D721Med (cell line): ENCODE measurements at regions not wholly inside any gene's neighbourhood (a gene's known extent, or its start where the extent isn't known, plus 50 kb on each side); places are given as distances from the start of the nearest gene placed in this dataset.
"Not testable (repeated sequence)": the region's sequence is repeated elsewhere in the genome, so short reads cannot be mapped to it uniquely, and the experiment has no call there.

ENCODE experiments used
- DNase-seq: peaks from one replicate; pipeline ENCODE4 v3.0.0; 2011; ENCODE audit warnings: low spot score; ENCODE audit not compliant: insufficient read length
- FAIRE-seq: peaks from 2 replicates; lab custom pipeline; 2011; peaks lifted over from hg19 to GRCh38; lab: Jason Lieb, UNC
- TF ChIP-seq, protein P1 (sequence below): IDR thresholded peaks from 2 replicates; pipeline ENCODE4 v1.5.1; 2012; ENCODE audit warnings: mild to moderate bottlenecking, control low read depth; ENCODE audit not compliant: insufficient read depth; ENCODE audit errors: missing control alignments

DNA sequence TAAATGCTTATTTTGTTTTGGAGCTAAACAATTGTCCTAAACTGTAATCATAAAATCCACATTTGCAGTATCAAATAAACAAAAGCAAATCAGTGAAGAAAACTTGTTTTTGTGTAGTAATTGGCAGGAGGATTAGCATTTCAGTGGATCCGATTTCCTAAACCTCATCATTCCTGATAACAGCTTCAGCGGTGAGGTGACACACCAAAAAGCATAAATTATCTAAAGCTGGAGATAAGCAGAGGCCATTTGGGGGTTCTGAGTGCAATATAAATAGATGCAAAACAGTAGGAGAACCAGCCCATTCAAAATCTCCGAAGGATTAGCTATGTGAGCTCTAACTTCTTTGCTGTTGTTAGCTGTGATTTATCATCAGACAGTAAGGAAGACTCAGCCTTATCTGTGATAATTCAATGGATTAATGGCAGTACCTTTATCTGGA is 235.8 kb downstream of the EPHA7 start:
- peak; percentile 11 for DNase-seq
- TF ChIP-seq, protein P1, sequence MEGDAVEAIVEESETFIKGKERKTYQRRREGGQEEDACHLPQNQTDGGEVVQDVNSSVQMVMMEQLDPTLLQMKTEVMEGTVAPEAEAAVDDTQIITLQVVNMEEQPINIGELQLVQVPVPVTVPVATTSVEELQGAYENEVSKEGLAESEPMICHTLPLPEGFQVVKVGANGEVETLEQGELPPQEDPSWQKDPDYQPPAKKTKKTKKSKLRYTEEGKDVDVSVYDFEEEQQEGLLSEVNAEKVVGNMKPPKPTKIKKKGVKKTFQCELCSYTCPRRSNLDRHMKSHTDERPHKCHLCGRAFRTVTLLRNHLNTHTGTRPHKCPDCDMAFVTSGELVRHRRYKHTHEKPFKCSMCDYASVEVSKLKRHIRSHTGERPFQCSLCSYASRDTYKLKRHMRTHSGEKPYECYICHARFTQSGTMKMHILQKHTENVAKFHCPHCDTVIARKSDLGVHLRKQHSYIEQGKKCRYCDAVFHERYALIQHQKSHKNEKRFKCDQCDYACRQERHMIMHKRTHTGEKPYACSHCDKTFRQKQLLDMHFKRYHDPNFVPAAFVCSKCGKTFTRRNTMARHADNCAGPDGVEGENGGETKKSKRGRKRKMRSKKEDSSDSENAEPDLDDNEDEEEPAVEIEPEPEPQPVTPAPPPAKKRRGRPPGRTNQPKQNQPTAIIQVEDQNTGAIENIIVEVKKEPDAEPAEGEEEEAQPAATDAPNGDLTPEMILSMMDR: no peak
- peak; percentile 96 for FAIRE-seq

DNA sequence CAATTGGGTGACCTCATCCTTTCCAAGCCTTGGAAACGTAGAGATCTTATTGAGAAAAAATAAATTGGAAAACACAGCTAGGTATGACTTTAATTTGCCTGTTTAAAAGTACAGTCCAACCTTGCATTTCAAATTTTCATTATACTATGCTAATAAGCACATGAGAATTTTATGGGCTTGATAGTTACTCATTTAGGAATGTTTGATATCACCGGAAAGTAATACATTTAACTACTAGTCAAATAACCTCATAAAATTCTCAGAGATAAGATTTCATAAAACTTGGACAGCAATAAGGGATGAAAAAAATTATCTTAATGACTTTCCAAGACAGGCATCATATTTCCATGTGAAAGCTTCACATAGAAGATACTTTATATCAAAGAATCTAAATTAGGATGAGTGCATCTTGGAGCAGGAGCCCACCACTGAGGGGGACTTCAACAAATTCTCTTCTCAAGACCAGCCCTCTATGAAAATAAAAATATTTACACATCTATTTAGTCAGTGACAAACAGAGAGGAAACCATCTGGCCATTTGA is 236.3 kb downstream of the EPHA7 start:
- FAIRE-seq (no peak), DNase-seq (no peak)
- TF ChIP-seq, protein P1: no peak

DNA sequence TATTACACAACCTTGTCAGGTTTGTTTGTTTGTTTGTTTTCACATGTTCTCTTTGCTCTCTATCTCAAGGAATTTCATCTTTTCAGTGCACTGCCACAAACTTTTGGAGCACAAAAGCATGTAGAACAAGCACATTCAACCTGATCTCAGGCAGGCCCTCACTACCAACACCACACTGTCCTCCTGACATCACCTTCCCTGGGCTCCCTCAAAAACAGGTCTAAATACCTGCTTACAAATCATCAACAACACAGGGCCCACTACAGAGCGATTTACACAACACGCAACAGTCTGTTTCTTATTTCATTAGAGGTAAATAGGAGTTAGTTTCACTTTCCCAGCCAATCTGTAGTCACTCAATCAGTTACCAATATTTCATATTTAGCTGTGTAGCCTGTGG is 241.4 kb downstream of the EPHA7 start:
- FAIRE-seq (no peak), DNase-seq (no peak)
- TF ChIP-seq, protein P1: no peak

DNA sequence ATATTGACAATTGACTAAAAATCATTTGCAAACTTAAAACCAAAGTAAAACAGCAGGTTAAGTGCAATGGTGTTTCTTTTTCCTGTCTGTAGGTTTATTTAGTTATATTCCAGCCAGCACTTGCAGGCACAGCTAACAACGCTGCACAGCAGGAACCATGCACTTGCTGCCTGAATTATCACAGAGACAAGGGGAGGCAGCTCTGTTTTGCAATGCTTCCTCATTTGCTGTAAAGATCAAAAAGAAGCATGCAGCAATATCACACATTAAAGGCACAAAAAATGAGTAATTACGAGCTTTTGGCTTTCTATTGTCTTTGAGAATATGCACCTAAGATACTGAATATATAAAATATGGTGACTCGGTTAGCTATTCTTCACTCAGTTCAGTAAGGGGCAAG is 241.9 kb downstream of the EPHA7 start:
- no peak for DNase-seq

DNA sequence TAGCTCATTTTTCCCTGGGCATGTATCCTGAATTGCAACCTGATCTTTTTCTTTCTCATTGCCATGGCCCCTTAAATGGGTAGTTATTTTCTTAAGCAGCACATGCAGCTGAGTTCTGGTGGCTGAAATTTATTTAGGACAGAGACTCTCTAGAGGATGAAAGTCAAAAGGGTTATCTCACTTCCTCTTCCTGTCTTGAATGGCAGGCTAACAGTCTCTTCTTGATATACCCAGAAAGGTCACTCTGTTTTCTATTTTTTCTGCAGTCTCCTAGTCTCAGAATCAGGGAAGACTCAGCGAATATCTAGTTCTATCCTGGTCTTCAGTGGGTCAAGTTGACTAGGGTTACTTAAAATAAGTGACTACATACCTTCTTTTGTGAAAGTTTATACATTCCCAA is 243.3 kb downstream of the EPHA7 start:
- no peak for FAIRE-seq

More for the DNA sequence above, 241.9 kb downstream of the EPHA7 start:
- TF ChIP-seq, protein P1: no peak
- FAIRE-seq: no peak

DNA sequence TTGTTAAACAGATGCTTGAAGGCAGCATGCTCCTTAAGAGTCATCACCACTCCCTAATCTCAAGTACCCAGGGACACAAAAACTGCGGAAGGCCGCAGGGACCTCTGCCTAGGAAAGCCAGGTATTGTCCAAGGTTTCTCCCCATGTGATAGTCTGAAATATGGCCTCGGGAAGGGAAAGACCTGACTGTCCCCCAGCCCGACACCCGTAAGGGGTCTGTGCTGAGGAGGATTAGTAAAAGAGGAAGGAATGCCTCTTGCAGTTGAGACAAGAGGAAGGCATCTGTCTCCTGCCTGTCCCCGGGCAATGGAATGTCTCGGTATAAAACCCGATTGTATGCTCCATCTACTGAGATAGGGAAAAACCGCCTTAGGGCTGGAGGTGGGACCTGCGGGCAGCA is 245.8 kb downstream of the EPHA7 start:
- DNase-seq, FAIRE-seq: not testable (repeated sequence)

More for the DNA sequence above, 243.3 kb downstream of the EPHA7 start:
- no peak for DNase-seq
- TF ChIP-seq, protein P1: no peak

DNA sequence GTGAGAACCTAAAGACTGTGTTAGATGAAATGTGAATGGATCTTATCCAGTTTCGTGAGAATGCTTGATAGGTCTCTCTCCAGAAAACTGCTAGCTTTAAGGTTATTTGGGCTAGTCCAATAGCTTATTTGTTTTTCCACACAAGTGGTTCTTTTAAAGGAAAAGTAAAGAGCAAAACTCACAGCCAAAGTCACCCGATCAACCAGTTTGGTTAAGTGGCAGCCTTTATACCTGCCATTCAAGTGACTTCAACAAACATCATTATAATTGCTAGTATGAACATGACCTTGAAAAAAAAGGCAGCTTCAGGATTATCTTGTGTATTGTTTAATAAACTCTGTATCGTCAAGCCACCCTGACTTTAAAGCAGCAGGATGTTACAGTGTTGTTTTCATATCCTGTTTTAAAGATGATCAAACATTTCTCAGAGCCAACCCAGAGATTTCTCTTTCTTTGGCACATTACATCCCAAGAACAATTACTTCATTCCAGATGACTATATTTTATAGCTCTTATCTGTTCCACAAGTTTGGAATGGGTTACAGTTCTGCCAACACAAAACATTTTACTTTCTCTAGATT is 253.4 kb downstream of the EPHA7 start:
- no peak for DNase-seq
- TF ChIP-seq, protein P1: no peak
- FAIRE-seq: no peak
